VCaP (cell line): ENCODE measurements at regions not wholly inside any gene's neighbourhood (a gene's known extent, or its start where the extent isn't known, plus 50 kb on each side); places are given as distances from the start of the nearest gene placed in this dataset.

Source experiments
- H3K27ac ChIP-seq: fragments of 450-650 bp; 2 replicates; pipeline ENCODE4 v1.5.1; 2017
- TF ChIP-seq, protein P1 (sequence below): fragments of 450-650 bp; conservative IDR thresholded peaks from 2 replicates; pipeline ENCODE4 v1.5.1; 2017; ENCODE audit warnings: mild to moderate bottlenecking, moderate library complexity

DNA sequence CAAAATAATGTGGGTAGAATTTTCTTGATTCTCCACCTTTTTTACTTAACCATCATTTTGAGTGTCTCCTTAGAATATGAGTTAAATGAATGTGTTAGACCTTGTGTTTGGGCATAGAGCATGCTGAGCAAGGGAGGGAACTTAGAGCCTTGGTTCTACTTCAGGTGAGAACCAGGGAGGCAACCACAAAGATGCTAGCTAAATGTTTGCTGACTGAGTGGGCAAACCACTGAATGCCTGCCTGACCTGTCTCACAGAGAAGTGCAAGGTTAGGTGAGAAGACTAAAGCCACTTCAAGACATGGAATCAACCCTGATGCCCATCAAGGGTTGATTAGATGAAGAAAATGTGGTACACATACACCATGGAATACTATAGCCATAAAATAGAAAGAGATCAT is 242.6 kb upstream of the ZNF32 start:
- no peak overlapping the region for H3K27ac ChIP-seq
- TF ChIP-seq, protein P1, sequence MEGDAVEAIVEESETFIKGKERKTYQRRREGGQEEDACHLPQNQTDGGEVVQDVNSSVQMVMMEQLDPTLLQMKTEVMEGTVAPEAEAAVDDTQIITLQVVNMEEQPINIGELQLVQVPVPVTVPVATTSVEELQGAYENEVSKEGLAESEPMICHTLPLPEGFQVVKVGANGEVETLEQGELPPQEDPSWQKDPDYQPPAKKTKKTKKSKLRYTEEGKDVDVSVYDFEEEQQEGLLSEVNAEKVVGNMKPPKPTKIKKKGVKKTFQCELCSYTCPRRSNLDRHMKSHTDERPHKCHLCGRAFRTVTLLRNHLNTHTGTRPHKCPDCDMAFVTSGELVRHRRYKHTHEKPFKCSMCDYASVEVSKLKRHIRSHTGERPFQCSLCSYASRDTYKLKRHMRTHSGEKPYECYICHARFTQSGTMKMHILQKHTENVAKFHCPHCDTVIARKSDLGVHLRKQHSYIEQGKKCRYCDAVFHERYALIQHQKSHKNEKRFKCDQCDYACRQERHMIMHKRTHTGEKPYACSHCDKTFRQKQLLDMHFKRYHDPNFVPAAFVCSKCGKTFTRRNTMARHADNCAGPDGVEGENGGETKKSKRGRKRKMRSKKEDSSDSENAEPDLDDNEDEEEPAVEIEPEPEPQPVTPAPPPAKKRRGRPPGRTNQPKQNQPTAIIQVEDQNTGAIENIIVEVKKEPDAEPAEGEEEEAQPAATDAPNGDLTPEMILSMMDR, result no peak

DNA sequence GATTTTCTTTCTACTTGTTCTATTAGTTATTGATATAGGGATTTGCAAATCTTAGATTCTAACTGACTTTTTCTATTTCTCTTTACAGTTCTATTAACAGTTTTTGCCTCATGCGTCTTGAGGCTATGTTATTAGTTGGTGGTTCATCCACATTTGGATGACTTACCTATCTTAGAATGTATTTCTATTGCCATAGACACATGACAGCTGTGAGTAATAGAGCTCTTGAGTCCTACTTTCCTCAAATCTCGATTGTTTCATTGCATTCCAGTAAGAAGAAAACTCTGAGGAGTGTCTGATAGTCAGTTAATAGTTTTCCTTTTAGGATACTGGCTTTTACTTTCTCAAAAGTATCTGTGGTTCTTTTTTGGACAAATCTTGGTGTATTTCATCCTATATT is 241.4 kb upstream of the ZNF32 start:
- H3K27ac ChIP-seq, result no peak overlapping the region
- TF ChIP-seq, protein P1, result no peak

DNA sequence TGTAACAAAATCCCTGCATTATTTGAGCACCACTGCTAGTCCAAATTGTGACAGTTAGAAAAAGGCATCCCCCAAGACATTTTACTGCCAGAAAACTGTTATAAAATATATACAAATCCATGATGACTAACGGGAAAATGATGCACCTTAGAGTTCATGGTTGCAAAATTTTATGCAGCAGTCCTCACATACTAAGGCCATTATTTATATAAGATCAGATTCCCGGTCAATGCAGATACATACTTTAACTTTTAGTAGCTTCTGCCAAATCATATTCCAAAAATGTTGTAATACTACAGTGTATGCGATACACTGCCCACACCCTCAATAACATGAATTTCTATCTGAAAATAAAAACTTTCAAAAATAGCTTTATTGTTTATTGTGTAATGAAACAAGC is 239.9 kb upstream of the ZNF32 start:
- TF ChIP-seq, protein P1, result no peak
- H3K27ac ChIP-seq, result no peak overlapping the region

DNA sequence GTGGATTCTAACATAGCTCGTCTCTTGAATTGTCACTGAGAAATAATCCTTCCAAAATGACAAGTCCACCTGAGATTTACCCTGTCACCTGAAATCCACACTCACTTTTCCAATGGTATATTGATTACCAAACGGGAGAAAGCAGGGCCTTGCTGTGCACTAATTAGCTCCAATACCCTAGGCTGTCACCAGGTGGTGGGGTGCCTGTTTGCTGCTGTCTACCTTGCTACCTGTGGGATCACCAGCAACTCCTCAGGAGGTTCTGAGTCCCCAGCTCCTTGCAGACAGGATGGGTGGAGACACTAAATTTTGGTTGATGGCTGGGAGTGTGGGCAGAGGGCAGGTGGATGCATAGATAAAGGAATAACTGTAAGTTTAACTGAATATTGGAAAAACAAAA is 237.2 kb upstream of the ZNF32 start:
- TF ChIP-seq, protein P1, result no peak; the same call in 1 of the 2 replicates
- no peak overlapping the region for H3K27ac ChIP-seq

DNA sequence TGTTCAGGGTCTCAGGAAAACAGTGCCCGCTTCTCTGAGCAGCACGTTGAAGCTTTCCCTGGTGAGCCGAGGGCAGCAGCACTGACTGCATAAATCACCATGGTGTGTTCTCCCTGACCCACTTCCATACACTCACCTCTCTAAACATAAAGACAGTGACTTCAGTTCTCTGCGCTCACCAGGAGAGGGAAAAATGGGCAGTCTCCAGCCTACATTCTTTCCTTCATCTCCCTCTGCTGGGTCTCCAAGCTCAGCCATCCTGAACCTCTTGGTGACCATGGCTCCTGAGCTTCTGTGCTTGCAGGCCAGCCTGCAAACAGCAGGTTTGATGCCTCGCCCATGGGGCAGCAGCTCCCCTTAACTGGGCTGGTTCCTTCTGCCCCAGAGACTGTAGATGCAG is 236.6 kb upstream of the ZNF32 start:
- TF ChIP-seq, protein P1, result no peak
- H3K27ac ChIP-seq, result no peak overlapping the region

DNA sequence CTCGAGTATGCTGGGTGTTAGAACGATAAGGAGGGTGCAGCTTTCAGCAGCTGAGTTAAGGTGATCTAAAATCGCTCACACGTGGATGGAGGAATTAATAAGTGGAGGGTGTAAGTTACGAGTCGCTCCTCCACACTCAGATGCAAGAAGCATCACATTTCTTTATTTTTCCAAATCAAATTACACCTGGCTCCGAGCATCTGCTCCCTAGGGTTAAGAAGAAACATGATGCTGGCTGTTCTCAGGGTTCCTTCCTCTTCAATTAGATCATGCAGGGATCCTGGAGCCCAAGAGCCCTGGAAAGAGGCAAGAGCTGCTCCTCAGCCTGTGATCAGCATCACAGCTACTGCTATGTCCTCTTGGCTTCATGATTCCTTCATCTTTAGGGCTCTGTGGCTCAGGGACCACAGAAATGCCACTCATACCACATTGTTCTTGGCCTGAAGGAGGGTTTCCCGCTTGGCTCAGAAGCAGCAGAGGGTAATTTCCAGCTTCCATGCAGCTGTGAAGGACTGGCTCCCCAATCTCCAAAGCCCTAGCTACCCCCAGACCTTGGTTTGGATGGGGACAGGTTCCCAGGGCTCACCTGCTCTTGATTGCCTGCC is 235.9 kb upstream of the ZNF32 start:
- TF ChIP-seq, protein P1, result no peak

DNA sequence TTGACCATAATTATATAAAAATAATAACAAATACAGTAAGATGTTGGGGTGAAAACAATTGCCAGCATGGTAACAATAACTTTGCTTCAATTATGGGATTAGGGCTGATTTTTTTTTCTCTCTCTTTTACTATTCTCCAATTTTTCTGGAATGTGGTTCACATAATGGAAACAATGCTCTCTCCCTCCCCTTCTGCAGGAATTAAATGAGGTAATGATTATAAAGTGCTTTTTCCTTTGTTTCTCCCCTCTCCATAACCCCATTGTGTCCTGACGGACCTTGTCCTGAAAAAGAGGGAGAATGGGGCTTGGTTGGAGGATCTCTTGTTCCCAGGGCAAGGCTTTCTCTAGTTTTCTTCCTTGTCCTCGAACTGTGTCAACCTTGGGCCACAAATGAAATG is 234.0 kb upstream of the ZNF32 start:
- TF ChIP-seq, protein P1, result no peak
- no peak overlapping the region for H3K27ac ChIP-seq

More for the DNA sequence above, 235.9 kb upstream of the ZNF32 start:
- no peak overlapping the region for H3K27ac ChIP-seq
